Heart left ventricle (tissue), 13 donors: ENCODE measurements at regions not wholly inside any gene's neighbourhood (a gene's known extent, or its start where the extent isn't known, plus 50 kb on each side); places are given as distances from the start of the nearest gene placed in this dataset.
"Not testable (repeated sequence)": the region's sequence is repeated elsewhere in the genome, so short reads cannot be mapped to it uniquely, and the experiment has no call there.

ENCODE experiments used
- CTCF ChIP-seq, 12 donors: fragments of 200-600 bp; sonication (generic) in 4 of 12; IDR thresholded peaks; one replicate each; pipeline versions ENCODE4 v1.5.0 to v1.8.0; 2018 to 2022; ENCODE audit warnings: antibody characterized with exemption in 12 of 12, mild to moderate bottlenecking in 5 of 12
- POLR2A ChIP-seq, 2 donors: fragments of 450-650 bp; IDR thresholded peaks; one replicate each; pipeline ENCODE4 v1.6.1; 2017; ENCODE audit warnings: antibody characterized with exemption in 2 of 2, mild to moderate bottlenecking in 2 of 2, moderate library complexity in 2 of 2
- donor health status: ischemic (EF 13 %, LVEDD 7.1; RV severe dilation, severe dysfunction).
- donor health status: DM: no; HTN: yes; CAD: no.
- donor health status: DM: no; HTN: no; CAD: no.
- donor health status: ischemic (EF 25% LVEDD 6.9; RV normal size, moderate dysfunction).
- donor health status: ischemic (EF 25% LVEDD 5.7; RV mildly dilated, moderate dysfunction).
- donor health status: ischemic (EF 35%, LVEDD 5.7; RV mildly dilated, moderate dysfunction).
- donor health status: nonischemic (EF 11% LVEDD 7.7; RV severe dilation, severe dysfunction).
- donor health status: DM: yes; HTN: yes; CAD: no.
- donor health status: PGD.
- donor health status: ischemic (EF 29% LVEDD 5.4; RV normal size, mild dysfunction).
- donor health status: nonischemic (EF 23%, LVEDD 6.1; RV moderate dilation, normal function).

GRCh38 chr6:60818072-60818471 lies 1468.0 kb downstream of the KHDRBS2 start:
- TF ChIP-seq CTCF, POLR2A (IDR thresholded peaks at IDR 0.05): not testable (repeated sequence)
